ENCODE measurements at regions not wholly inside any gene's neighbourhood (a gene's known extent, or its start where the extent isn't known, plus 50 kb on each side); places are given as distances from the start of the nearest gene placed in this dataset.

- DNase-seq: no peak
- H3K27ac ChIP-seq (replicated peaks): no peak overlapping the region
- TF ChIP-seq, protein P1, sequence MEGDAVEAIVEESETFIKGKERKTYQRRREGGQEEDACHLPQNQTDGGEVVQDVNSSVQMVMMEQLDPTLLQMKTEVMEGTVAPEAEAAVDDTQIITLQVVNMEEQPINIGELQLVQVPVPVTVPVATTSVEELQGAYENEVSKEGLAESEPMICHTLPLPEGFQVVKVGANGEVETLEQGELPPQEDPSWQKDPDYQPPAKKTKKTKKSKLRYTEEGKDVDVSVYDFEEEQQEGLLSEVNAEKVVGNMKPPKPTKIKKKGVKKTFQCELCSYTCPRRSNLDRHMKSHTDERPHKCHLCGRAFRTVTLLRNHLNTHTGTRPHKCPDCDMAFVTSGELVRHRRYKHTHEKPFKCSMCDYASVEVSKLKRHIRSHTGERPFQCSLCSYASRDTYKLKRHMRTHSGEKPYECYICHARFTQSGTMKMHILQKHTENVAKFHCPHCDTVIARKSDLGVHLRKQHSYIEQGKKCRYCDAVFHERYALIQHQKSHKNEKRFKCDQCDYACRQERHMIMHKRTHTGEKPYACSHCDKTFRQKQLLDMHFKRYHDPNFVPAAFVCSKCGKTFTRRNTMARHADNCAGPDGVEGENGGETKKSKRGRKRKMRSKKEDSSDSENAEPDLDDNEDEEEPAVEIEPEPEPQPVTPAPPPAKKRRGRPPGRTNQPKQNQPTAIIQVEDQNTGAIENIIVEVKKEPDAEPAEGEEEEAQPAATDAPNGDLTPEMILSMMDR (IDR thresholded peaks at IDR 0.05; ENCODE audit: borderline replicate concordance): no peak
- H3K4me3 ChIP-seq: no peak overlapping the region
- H3K4me1 ChIP-seq: no peaks in the 10 kb centered on the region
- intact Hi-C loops (cut with micrococcal nuclease): no loop called here
- H3K36me3 ChIP-seq: no peaks in the 10 kb centered on the region
- peaks cover under 1% of the 10 kb centered on the region for H3K9me3 ChIP-seq (replicated peaks)
- H3K27me3 ChIP-seq (ENCODE audit: low read depth): no peaks in the 10 kb centered on the region
These were observed 536.0 kb upstream of the CDH2 start for GRCh38 chr18:28712796-28713425.

GRCh38 chr18:28712172-28712571 is 535.2 kb upstream of the CDH2 start:
- intact Hi-C loops (cut with micrococcal nuclease): no loop called here
- Histone ChIP-seq H3K4me1 (no peaks in the 10 kb centered on the region), H3K4me3 (no peak overlapping the region), H3K27me3 (ENCODE audit: low read depth) (no peaks in the 10 kb centered on the region), H3K9me3 (replicated peaks) (no peaks in the 10 kb centered on the region), H3K36me3 (no peaks in the 10 kb centered on the region), H3K27ac (replicated peaks) (no peak overlapping the region)
- DNase-seq: no peak
- TF ChIP-seq, protein P1 (IDR thresholded peaks at IDR 0.05; ENCODE audit: borderline replicate concordance): no peak

GRCh38 chr18:28711096-28711495 is 534.2 kb upstream of the CDH2 start:
- no peak overlapping the region for H3K4me3 ChIP-seq
- DNase-seq: no peak
- intact Hi-C loops (cut with micrococcal nuclease): no loop called here
- H3K4me1 ChIP-seq: no peaks in the 10 kb centered on the region
- no peaks in the 10 kb centered on the region for H3K36me3 ChIP-seq
- no peaks in the 10 kb centered on the region for H3K9me3 ChIP-seq (replicated peaks)
- no peak overlapping the region for H3K27ac ChIP-seq (replicated peaks)
- no peaks in the 10 kb centered on the region for H3K27me3 ChIP-seq (ENCODE audit: low read depth)
- TF ChIP-seq, protein P1 (IDR thresholded peaks at IDR 0.05; ENCODE audit: borderline replicate concordance): no peak

DNA sequence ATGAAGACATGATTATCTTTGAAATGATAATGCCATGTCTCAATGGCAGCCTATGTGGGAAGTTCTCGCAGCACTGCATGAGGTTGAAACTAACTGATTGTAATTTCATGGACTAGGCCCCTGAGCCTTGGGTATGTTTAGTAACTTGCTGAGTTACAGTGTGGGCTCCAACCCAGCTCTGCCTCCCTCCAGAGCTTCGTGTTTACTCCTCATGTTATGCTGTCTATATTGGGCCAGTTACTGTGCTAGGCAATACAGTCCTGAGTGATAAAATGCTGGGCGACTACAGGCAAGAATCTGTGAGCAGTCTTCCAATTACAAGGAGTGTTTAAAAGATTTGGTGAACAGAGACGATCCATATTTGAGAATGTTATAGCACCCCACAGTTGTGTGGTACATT is 530.1 kb upstream of the CDH2 start:
- Histone ChIP-seq H3K27ac (replicated peaks) (no peak overlapping the region), H3K27me3 (ENCODE audit: low read depth) (no peaks in the 10 kb centered on the region), H3K4me3 (no peak overlapping the region), H3K9me3 (replicated peaks) (no peaks in the 10 kb centered on the region), H3K4me1 (no peaks in the 10 kb centered on the region), H3K36me3 (no peaks in the 10 kb centered on the region)
- intact Hi-C loops (cut with micrococcal nuclease): no loop called here
- TF ChIP-seq, protein P1 (IDR thresholded peaks at IDR 0.05; ENCODE audit: borderline replicate concordance): no peak
- DNase-seq: no peak

GRCh38 chr18:28706397-28706796 is 529.5 kb upstream of the CDH2 start:
- Histone ChIP-seq H3K27me3 (ENCODE audit: low read depth) (no peaks in the 10 kb centered on the region), H3K27ac (replicated peaks) (no peak overlapping the region), H3K4me3 (no peak overlapping the region), H3K4me1 (no peaks in the 10 kb centered on the region), H3K36me3 (no peaks in the 10 kb centered on the region), H3K9me3 (replicated peaks) (no peaks in the 10 kb centered on the region)
- intact Hi-C loops (cut with micrococcal nuclease): no loop called here
- no peak for DNase-seq
- TF ChIP-seq, protein P1 (IDR thresholded peaks at IDR 0.05; ENCODE audit: borderline replicate concordance): no peak
